A549 (cell line): ENCODE measurements at regions not wholly inside any gene's neighbourhood (a gene's known extent, or its start where the extent isn't known, plus 50 kb on each side); places are given as distances from the start of the nearest gene placed in this dataset.

Experiments used
- CHD2 ChIP-seq: fragments of 150-350 bp; IDR thresholded peaks from 2 replicates; pipeline ENCODE4 v1.6.1; 2014; ENCODE audit warnings: low read length; ENCODE audit not compliant: partially characterized antibody
- HDAC2 ChIP-seq: fragments of 200-600 bp; sonication (generic); IDR thresholded peaks from 2 replicates; pipeline ENCODE4 v1.6.1; 2016
- MAFK ChIP-seq: fragments of 450-650 bp; IDR thresholded peaks from 2 replicates; pipeline ENCODE4 v1.6.1; 2014; ENCODE audit not compliant: partially characterized antibody
- PHF8 ChIP-seq: fragments of 200-600 bp; sonication (generic); IDR thresholded peaks from 2 replicates; pipeline ENCODE4 v1.6.1; 2016; ENCODE audit warnings: low read depth, mild to moderate bottlenecking, antibody characterized with exemption, moderate library complexity, borderline replicate concordance
- POLR2A ChIP-seq: IDR thresholded peaks from 2 replicates; pipeline ENCODE4 v1.6.1; 2012; ENCODE audit warnings: mild to moderate bottlenecking, low read length
- ZFP36 ChIP-seq: fragments of 450-650 bp; IDR thresholded peaks from 2 replicates; pipeline ENCODE4 v1.6.1; 2014; ENCODE audit warnings: borderline replicate concordance; ENCODE audit not compliant: partially characterized antibody
- TF ChIP-seq, protein P1 (sequence below): fragments of >200 bp; sonication (Bioruptor Twin); formaldehyde crosslinking; IDR thresholded peaks from 3 replicates; pipeline ENCODE4 v1.5.1; 2016
- TF ChIP-seq, protein P2 (sequence below): IDR thresholded peaks from 2 replicates; pipeline ENCODE4 v1.6.1; 2012

DNA sequence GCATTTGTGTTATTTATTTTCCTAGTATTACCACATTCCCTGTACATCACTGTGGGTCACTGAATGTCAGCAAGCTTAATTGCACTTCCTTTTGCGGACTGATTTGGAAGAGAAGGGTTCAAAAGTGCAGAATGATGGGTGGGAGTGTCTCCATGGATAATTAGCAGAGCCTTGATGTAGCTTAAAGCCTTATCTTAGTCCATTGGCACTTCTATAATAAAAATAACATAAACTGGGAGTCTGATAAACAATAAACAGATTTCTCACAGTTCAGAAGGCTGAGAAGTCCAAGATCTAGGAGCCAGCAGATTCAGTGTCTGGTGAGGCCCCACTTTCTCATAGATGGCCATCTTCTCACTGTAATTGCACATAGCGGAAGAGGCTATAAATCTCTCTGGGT, 501.1 kb upstream of the POU3F2 start:
- TF ChIP-seq, protein P1, sequence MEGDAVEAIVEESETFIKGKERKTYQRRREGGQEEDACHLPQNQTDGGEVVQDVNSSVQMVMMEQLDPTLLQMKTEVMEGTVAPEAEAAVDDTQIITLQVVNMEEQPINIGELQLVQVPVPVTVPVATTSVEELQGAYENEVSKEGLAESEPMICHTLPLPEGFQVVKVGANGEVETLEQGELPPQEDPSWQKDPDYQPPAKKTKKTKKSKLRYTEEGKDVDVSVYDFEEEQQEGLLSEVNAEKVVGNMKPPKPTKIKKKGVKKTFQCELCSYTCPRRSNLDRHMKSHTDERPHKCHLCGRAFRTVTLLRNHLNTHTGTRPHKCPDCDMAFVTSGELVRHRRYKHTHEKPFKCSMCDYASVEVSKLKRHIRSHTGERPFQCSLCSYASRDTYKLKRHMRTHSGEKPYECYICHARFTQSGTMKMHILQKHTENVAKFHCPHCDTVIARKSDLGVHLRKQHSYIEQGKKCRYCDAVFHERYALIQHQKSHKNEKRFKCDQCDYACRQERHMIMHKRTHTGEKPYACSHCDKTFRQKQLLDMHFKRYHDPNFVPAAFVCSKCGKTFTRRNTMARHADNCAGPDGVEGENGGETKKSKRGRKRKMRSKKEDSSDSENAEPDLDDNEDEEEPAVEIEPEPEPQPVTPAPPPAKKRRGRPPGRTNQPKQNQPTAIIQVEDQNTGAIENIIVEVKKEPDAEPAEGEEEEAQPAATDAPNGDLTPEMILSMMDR: no peak
- TF ChIP-seq, protein P2, sequence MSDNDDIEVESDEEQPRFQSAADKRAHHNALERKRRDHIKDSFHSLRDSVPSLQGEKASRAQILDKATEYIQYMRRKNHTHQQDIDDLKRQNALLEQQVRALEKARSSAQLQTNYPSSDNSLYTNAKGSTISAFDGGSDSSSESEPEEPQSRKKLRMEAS: no peak
- no peak for TF ChIP-seq ZFP36
- no peak for TF ChIP-seq POLR2A
- no peak for TF ChIP-seq MAFK
- TF ChIP-seq CHD2: no peak
- TF ChIP-seq PHF8: no peak
- TF ChIP-seq HDAC2: no peak
